ENCODE measurements at regions not wholly inside any gene's neighbourhood (a gene's known extent, or its start where the extent isn't known, plus 50 kb on each side); places are given as distances from the start of the nearest gene placed in this dataset.
"Not testable (repeated sequence)": the region's sequence is repeated elsewhere in the genome, so short reads cannot be mapped to it uniquely, and the experiment has no call there.

DNA sequence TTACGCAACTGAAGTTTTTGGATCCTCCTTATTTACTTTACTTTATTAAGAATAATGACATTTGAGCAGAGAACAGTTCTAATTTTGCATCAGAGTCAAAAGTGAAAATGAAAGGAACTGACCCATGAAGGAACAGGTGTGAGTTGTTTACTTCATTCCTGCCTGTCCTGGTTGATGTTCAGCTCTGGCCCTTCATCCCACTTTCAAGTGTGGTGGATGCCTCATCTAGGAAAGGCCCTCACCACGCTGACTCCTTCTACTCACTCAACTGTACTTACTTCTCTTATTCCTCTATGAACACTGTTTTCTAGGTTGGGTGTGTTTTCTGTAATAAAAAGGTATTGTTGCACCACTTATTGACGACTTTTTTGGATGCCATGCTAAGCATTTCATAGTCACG, 61.8 kb upstream of the PLEKHG4B start:
- H3K79me1 ChIP-seq (ENCODE audit: low read depth in 1 of 2, low read length in 2 of 2) = no peaks in the 10 kb centered on the region
- intact Hi-C loops (cut with micrococcal nuclease) (no loop called here), in situ Hi-C loops (cut with MboI; ENCODE audit: low sequenced_read_pairs) (no loop called here), dilution Hi-C loops (cut with HindIII; ENCODE audit: low sequenced_read_pairs, unreplicated experiment) (no loop called here)
- H4K5ac ChIP-seq (ENCODE audit: low read depth, low read length) = no peak overlapping the region
- no peaks in the 10 kb centered on the region for H3K4me1 ChIP-seq (ENCODE audit: control insufficient read depth, insufficient read depth, low read length)
- H2BK20ac ChIP-seq (ENCODE audit: low read depth, low read length) = no peak overlapping the region
- H3K9ac ChIP-seq (ENCODE audit: low read depth, low read length) = no peak overlapping the region
- H2AK9ac ChIP-seq (replicated peaks; ENCODE audit: low read depth, low read length, poor library complexity) = no peak overlapping the region
- H4K20me1 ChIP-seq (ENCODE audit: insufficient read depth, low read length) = no peaks in the 10 kb centered on the region
- no peak overlapping the region for H2BK120ac ChIP-seq (ENCODE audit: low read depth, low read length)
- ATAC-seq (ENCODE audit: low read depth) (no peak), DNase-seq (no peak)
- H3K4me2 ChIP-seq (ENCODE audit: low read depth, low read length) = no peak overlapping the region
- TF ChIP-seq CHD1 (IDR thresholded peaks at IDR 0.05; ENCODE audit: low read depth, low read length) = no peak
- no peak for TF ChIP-seq RAD21 (IDR thresholded peaks at IDR 0.05; ENCODE audit: low read length)
- TF ChIP-seq MAZ (IDR thresholded peaks at IDR 0.05; ENCODE audit: borderline replicate concordance, low read depth, low read length) = no peak
- no peak for TF ChIP-seq FOS (IDR thresholded peaks at IDR 0.05; ENCODE audit: low read depth, low read length)
- H3K18ac ChIP-seq (ENCODE audit: low read depth, low read length) = no peak overlapping the region
- peaks cover 10% of the 10 kb centered on the region for H3K27me3 ChIP-seq (ENCODE audit: control insufficient read depth, insufficient read depth, low read length)
- peaks cover 1% of the 10 kb centered on the region; the same call in 1 of the 2 replicates for H3K9me3 ChIP-seq (ENCODE audit: control insufficient read depth, insufficient read depth, low read length)
- no peak overlapping the region for H3K27ac ChIP-seq (ENCODE audit: insufficient read depth, low read length)
- H3K56ac ChIP-seq (ENCODE audit: extremely low read depth, insufficient read depth, low read length) = no peak overlapping the region
- H2AFZ ChIP-seq (replicated peaks; ENCODE audit: low read length, poor library complexity) = no peak overlapping the region
- no peak overlapping the region for H4K8ac ChIP-seq (ENCODE audit: low read depth in 2 of 2, low read length in 2 of 2)
- no peak overlapping the region for H4K91ac ChIP-seq (ENCODE audit: insufficient read depth, low read depth, low read length)
- no peak overlapping the region for H3K23ac ChIP-seq (ENCODE audit: low read depth, low read length)
- WGBS, 2 experiments (ENCODE audit: extremely low coverage in 2 of 2, insufficient read length in 1 of 2) = no CpG with 5 or more reads among the region's 4 CpGs
- H2BK5ac ChIP-seq (ENCODE audit: low read depth, low read length, poor library complexity, severe bottlenecking) = no peak overlapping the region
- BruUV-seq (replicated peaks) = no TSS peak
- H3K4ac ChIP-seq (ENCODE audit: low read depth, low read length) = no peak overlapping the region
- H3K36me3 ChIP-seq (ENCODE audit: control insufficient read depth, insufficient read depth, low read length) = no peaks in the 10 kb centered on the region
- H3K4me3 ChIP-seq (ENCODE audit: insufficient read depth, low read depth, low read length) = no peak overlapping the region
- H2BK15ac ChIP-seq (ENCODE audit: low read depth, low read length) = no peak overlapping the region
- no peak overlapping the region for H2AK5ac ChIP-seq (ENCODE audit: low read depth, low read length)
- H3K9me1 ChIP-seq (ENCODE audit: insufficient read depth, low read length) = no peaks in the 10 kb centered on the region
- ChIA-PET CTCF (no interaction called here), POLR2A (ENCODE audit: unreplicated experiment) (no interaction called here)
- no peak overlapping the region for H3K14ac ChIP-seq (replicated peaks; ENCODE audit: low read depth, low read length)

DNA sequence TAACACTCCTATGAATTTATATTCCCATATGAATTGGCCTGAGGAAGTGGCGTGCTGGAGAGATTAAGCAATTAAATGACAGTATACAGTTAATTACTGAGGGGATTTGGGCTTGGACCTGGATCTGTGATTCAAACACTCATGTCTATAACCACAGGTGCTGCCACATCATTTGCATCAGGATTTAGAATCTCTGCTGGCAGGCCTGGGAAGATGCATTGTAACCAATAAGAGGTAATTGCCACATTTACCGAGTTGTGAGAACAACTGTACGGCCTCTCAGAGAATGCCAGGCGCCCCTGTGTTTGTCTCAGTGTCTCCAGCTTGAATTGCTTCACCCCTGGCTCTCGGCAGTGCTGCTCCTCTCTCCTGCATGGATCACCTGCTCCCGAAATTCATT, 61.4 kb upstream of the PLEKHG4B start:
- H3K18ac ChIP-seq (ENCODE audit: low read depth, low read length); H2AFZ ChIP-seq (replicated peaks; ENCODE audit: low read length, poor library complexity); H3K9ac ChIP-seq (ENCODE audit: low read depth, low read length); H3K23ac ChIP-seq (ENCODE audit: low read depth, low read length); H4K5ac ChIP-seq (ENCODE audit: low read depth, low read length); H4K8ac ChIP-seq (ENCODE audit: low read depth in 2 of 2, low read length in 2 of 2); H2BK20ac ChIP-seq (ENCODE audit: low read depth, low read length); H3K4me2 ChIP-seq (ENCODE audit: low read depth, low read length); H4K20me1 ChIP-seq (ENCODE audit: insufficient read depth, low read length); H3K27ac ChIP-seq (ENCODE audit: insufficient read depth, low read length); H3K56ac ChIP-seq (ENCODE audit: extremely low read depth, insufficient read depth, low read length); H3K4ac ChIP-seq (ENCODE audit: low read depth, low read length); BruUV-seq (replicated peaks); in situ Hi-C loops (cut with MboI; ENCODE audit: low sequenced_read_pairs); H2AK5ac ChIP-seq (ENCODE audit: low read depth, low read length); POLR2A ChIA-PET (ENCODE audit: unreplicated experiment); H4K91ac ChIP-seq (ENCODE audit: insufficient read depth, low read depth, low read length); CTCF ChIA-PET; H2AK9ac ChIP-seq (replicated peaks; ENCODE audit: low read depth, low read length, poor library complexity); H3K27me3 ChIP-seq (ENCODE audit: control insufficient read depth, insufficient read depth, low read length); DNase-seq; H2BK120ac ChIP-seq (ENCODE audit: low read depth, low read length); H3K79me1 ChIP-seq (ENCODE audit: low read depth in 1 of 2, low read length in 2 of 2); H3K4me1 ChIP-seq (ENCODE audit: control insufficient read depth, insufficient read depth, low read length); H2BK15ac ChIP-seq (ENCODE audit: low read depth, low read length); H3K9me3 ChIP-seq (ENCODE audit: control insufficient read depth, insufficient read depth, low read length); intact Hi-C loops (cut with micrococcal nuclease); H3K9me1 ChIP-seq (ENCODE audit: insufficient read depth, low read length); ATAC-seq (ENCODE audit: low read depth); H3K14ac ChIP-seq (replicated peaks; ENCODE audit: low read depth, low read length); H3K36me3 ChIP-seq (ENCODE audit: control insufficient read depth, insufficient read depth, low read length); H3K4me3 ChIP-seq (ENCODE audit: insufficient read depth, low read depth, low read length); H2BK5ac ChIP-seq (ENCODE audit: low read depth, low read length, poor library complexity, severe bottlenecking); dilution Hi-C loops (cut with HindIII; ENCODE audit: low sequenced_read_pairs, unreplicated experiment): not testable (repeated sequence)
- 29% methylated on average over 3 of the region's 6 CpGs; no CpG with 5 or more reads in 1 of the 2 experiments for WGBS, 2 experiments (ENCODE audit: extremely low coverage in 2 of 2, insufficient read length in 1 of 2)

All from IMR-90 (cell line).